Lower lobe of right lung (tissue), 2 donors: ENCODE measurements at regions not wholly inside any gene's neighbourhood (a gene's known extent, or its start where the extent isn't known, plus 50 kb on each side); places are given as distances from the start of the nearest gene placed in this dataset.
A peak's percentile ranks its signal among the peaks of the same experiment; 100 is the strongest.

Experiments used
- ATAC-seq, 2 donors: fragments of 200-7000 bp; cut with Tn5 transposase; one replicate each; pipeline ENCODE4 v1.9.1; 2020 to 2022; ENCODE audit warnings: mild to moderate bottlenecking in 2 of 2, moderate library complexity in 2 of 2
- DNase-seq: peaks from one replicate; pipeline ENCODE4 v3.0.0-alpha.2; 2020
- H3K27ac ChIP-seq: fragments of 200-600 bp; one replicate; pipeline ENCODE4 v1.8.0; 2022
- H3K27me3 ChIP-seq: fragments of 200-600 bp; one replicate; pipeline ENCODE4 v1.8.0; 2022; ENCODE audit warnings: low read depth
- H3K36me3 ChIP-seq: fragments of 200-600 bp; one replicate; pipeline ENCODE4 v1.8.0; 2022; ENCODE audit warnings: mild to moderate bottlenecking
- H3K4me1 ChIP-seq: fragments of 200-600 bp; one replicate; pipeline ENCODE4 v1.8.0; 2022
- H3K4me3 ChIP-seq: fragments of 200-600 bp; one replicate; pipeline ENCODE4 v1.8.0; 2022; ENCODE audit warnings: mild to moderate bottlenecking
- H3K9me3 ChIP-seq: fragments of 200-600 bp; one replicate; pipeline ENCODE4 v1.8.0; 2022
- CTCF ChIP-seq: fragments of 200-600 bp; IDR thresholded peaks from one replicate; pipeline ENCODE4 v1.8.0; 2022; ENCODE audit warnings: antibody characterized with exemption, mild to moderate bottlenecking
- intact Hi-C: fragments of 100-400 bp; cut with DNase I; formaldehyde crosslinking; loops from one replicate; pipeline ENCODE4 v1.11.0; 2022
- donor health status: DM: no; HTN: yes; CAD: no; lungs with severe emphysema.

- peaks cover 23% of the 10 kb centered on the region for H3K4me1 ChIP-seq
- intact Hi-C loops, result no loop called here
- H3K9me3 ChIP-seq, result no peaks in the 10 kb centered on the region
- H3K4me3 ChIP-seq, result no peak overlapping the region
- H3K36me3 ChIP-seq, result peaks cover 54% of the 10 kb centered on the region
- no peak for ATAC-seq
- no peaks in the 10 kb centered on the region for H3K27me3 ChIP-seq
- no peak overlapping the region for H3K27ac ChIP-seq
- DNase-seq, result no peak
- TF ChIP-seq CTCF, result no peak
These were observed 78.2 kb downstream of the NCOR2 start for GRCh38 chr12:124489220-124489619.

- ATAC-seq (no peak), DNase-seq (no peak)
- Histone ChIP-seq H3K4me1 (peaks cover 23% of the 10 kb centered on the region), H3K9me3 (no peaks in the 10 kb centered on the region), H3K36me3 (peaks cover 56% of the 10 kb centered on the region), H3K27ac (no peak overlapping the region), H3K27me3 (no peaks in the 10 kb centered on the region), H3K4me3 (no peak overlapping the region)
- no peak for TF ChIP-seq CTCF
- intact Hi-C loops, result no loop called here
These were observed 78.9 kb downstream of the NCOR2 start for GRCh38 chr12:124488520-124488919.

- intact Hi-C loops, result no loop called here
- DNase-seq (no peak), ATAC-seq (no peak)
- H3K27ac ChIP-seq, result no peak overlapping the region
- H3K36me3 ChIP-seq, result peaks cover 62% of the 10 kb centered on the region
- no peak for TF ChIP-seq CTCF
- H3K4me1 ChIP-seq, result peaks cover 18% of the 10 kb centered on the region
- H3K9me3 ChIP-seq, result no peaks in the 10 kb centered on the region
- H3K27me3 ChIP-seq, result no peaks in the 10 kb centered on the region
- H3K4me3 ChIP-seq, result no peak overlapping the region
These were observed 79.6 kb downstream of the NCOR2 start for GRCh38 chr12:124487834-124488165.

GRCh38 chr12:124487066-124487833, 80.2 kb downstream of the NCOR2 start:
- TF ChIP-seq CTCF, result no peak
- ATAC-seq (no peak), DNase-seq (no peak)
- Histone ChIP-seq H3K27ac (peak overlapping the region; percentile 9), H3K4me1 (peaks cover 18% of the 10 kb centered on the region), H3K36me3 (peaks cover 62% of the 10 kb centered on the region), H3K9me3 (no peaks in the 10 kb centered on the region), H3K4me3 (no peak overlapping the region), H3K27me3 (no peaks in the 10 kb centered on the region)
- intact Hi-C loops, result no loop called here

- ATAC-seq (no peak), DNase-seq (no peak)
- H3K36me3 ChIP-seq, result peaks cover 62% of the 10 kb centered on the region
- no peak overlapping the region for H3K27ac ChIP-seq
- H3K4me1 ChIP-seq, result peaks cover 17% of the 10 kb centered on the region
- TF ChIP-seq CTCF, result no peak
- H3K9me3 ChIP-seq, result no peaks in the 10 kb centered on the region
- intact Hi-C loops, result no loop called here
- no peak overlapping the region for H3K4me3 ChIP-seq
- H3K27me3 ChIP-seq, result no peaks in the 10 kb centered on the region
These were observed 81.0 kb downstream of the NCOR2 start for GRCh38 chr12:124486346-124486963.
